ENCODE measurements at regions not wholly inside any gene's neighbourhood (a gene's known extent, or its start where the extent isn't known, plus 50 kb on each side); places are given as distances from the start of the nearest gene placed in this dataset.

DNA sequence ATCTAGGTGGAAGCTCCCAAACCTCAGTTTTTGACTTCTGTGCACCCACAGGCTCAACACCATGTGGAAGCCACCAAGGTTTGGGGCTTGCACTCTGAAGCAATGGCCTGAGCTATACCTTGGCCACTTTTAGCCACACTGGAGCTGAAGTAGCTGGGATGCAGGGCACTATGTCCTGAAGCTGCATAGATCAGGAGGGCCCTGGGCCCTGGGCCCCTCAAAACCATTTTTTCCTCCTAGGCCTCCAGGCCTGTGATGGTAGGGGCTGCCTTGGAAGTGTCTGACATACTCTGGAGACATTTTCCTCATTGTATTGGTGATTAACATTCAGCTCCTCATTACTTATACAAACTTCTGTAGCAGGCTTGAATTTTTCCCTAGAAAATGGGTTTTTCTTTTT lies 273.7 kb downstream of the FGF9 start (continued):
- TF ChIP-seq, protein P1, sequence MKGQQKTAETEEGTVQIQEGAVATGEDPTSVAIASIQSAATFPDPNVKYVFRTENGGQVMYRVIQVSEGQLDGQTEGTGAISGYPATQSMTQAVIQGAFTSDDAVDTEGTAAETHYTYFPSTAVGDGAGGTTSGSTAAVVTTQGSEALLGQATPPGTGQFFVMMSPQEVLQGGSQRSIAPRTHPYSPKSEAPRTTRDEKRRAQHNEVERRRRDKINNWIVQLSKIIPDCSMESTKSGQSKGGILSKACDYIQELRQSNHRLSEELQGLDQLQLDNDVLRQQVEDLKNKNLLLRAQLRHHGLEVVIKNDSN (IDR thresholded peaks at IDR 0.05; ENCODE audit: borderline replicate concordance, low read depth): no peak
- TF ChIP-seq YY1 (IDR thresholded peaks at IDR 0.05; ENCODE audit: low read depth): no peak
- no peak for TF ChIP-seq PBX3 (IDR thresholded peaks at IDR 0.05)
- no peak for TF ChIP-seq SIN3A (IDR thresholded peaks at IDR 0.05; ENCODE audit: borderline replicate concordance, low read depth, low read length)
- TF ChIP-seq USF2 (IDR thresholded peaks at IDR 0.05; ENCODE audit: borderline replicate concordance, low read depth, low read length): no peak
- no peak for TF ChIP-seq RXRA (IDR thresholded peaks at IDR 0.05; ENCODE audit: borderline replicate concordance, low read depth)

GRCh38 chr13:21945195-21945594 lies 274.3 kb downstream of the FGF9 start:
- no peaks in the 10 kb centered on the region for H3F3A ChIP-seq (replicated peaks; ENCODE audit: insufficient read depth)
- H2AFZ ChIP-seq (ENCODE audit: low read depth): no peak overlapping the region
- no peak for TF ChIP-seq MXI1 (IDR thresholded peaks at IDR 0.05; ENCODE audit: low read depth, low read length)
- TF ChIP-seq PBX3 (IDR thresholded peaks at IDR 0.05): no peak
- no peak for TF ChIP-seq FOSL2 (IDR thresholded peaks at IDR 0.05; ENCODE audit: borderline replicate concordance, low read depth)
- TF ChIP-seq EZH2phosphoT487 (IDR thresholded peaks at IDR 0.05; ENCODE audit: borderline replicate concordance, low read depth): no peak
- no peak for TF ChIP-seq RFX5 (IDR thresholded peaks at IDR 0.05; ENCODE audit: low read length)
- no peak for TF ChIP-seq RCOR1 (IDR thresholded peaks at IDR 0.05; ENCODE audit: low read length)
- no peak for TF ChIP-seq MAX (IDR thresholded peaks at IDR 0.05; ENCODE audit: low read depth)
- no peak for TF ChIP-seq GABPA (IDR thresholded peaks at IDR 0.05; ENCODE audit: low read depth)
- no peak for TF ChIP-seq GATA2 (CRISPR knock-in tag; IDR thresholded peaks at IDR 0.05)
- TF ChIP-seq FOXJ3 (CRISPR knock-in tag; IDR thresholded peaks at IDR 0.05): no peak
- TF ChIP-seq USF2 (IDR thresholded peaks at IDR 0.05; ENCODE audit: borderline replicate concordance, low read depth, low read length): no peak
- TF ChIP-seq IRF3 (IDR thresholded peaks at IDR 0.05; ENCODE audit: low read depth, low read length): no peak
- no peak for TF ChIP-seq RXRA (IDR thresholded peaks at IDR 0.05; ENCODE audit: borderline replicate concordance, low read depth)
- TF ChIP-seq MEF2A (IDR thresholded peaks at IDR 0.05; ENCODE audit: borderline replicate concordance, low read depth): no peak
- no peak for TF ChIP-seq POLR2AphosphoS5 (IDR thresholded peaks at IDR 0.05; ENCODE audit: low read depth, low read length)
- no peak for TF ChIP-seq TEAD4 (IDR thresholded peaks at IDR 0.05; ENCODE audit: borderline replicate concordance, insufficient read depth)
- no peak for TF ChIP-seq FOXM1 (IDR thresholded peaks at IDR 0.05; ENCODE audit: low read depth)
- ChIA-PET POLR2A (no interaction called here), CTCF (no interaction called here)
- H3K36me3 ChIP-seq (replicated peaks in 1 of 2; ENCODE audit: control insufficient read depth in 1 of 2, insufficient read depth in 2 of 2, low read length in 1 of 2): no peaks in the 10 kb centered on the region
- no peak overlapping the region for H3K27ac ChIP-seq (ENCODE audit: low read depth in 2 of 2, low read length in 1 of 2)
- H3K9ac ChIP-seq: no peak overlapping the region
- whole genome bisulfite sequencing (ENCODE audit: low lambda C conversion rate): 1% methylated on average over 3 of the region's 3 CpGs
- no peak overlapping the region for H3K4me3 ChIP-seq (ENCODE audit: low read depth in 2 of 2, low read length in 1 of 2)
- H3K9me2 ChIP-seq: no peaks in the 10 kb centered on the region
- H3K9me3 ChIP-seq: no peaks in the 10 kb centered on the region
- no peaks in the 10 kb centered on the region for H4K20me1 ChIP-seq (ENCODE audit: insufficient read depth)
- no peaks in the 10 kb centered on the region for H3K4me1 ChIP-seq (ENCODE audit: control insufficient read depth in 1 of 2, insufficient read depth in 2 of 2, low read depth in 1 of 2, low read length in 1 of 2)
- H3K79me2 ChIP-seq (ENCODE audit: insufficient read depth): no peaks in the 10 kb centered on the region
- H3K27me3 ChIP-seq (ENCODE audit: insufficient read depth): no peaks in the 10 kb centered on the region
- DNase-seq: no peak
- H3K4me2 ChIP-seq: no peak overlapping the region

Measured in SK-N-SH (cell line).